ENCODE measurements at regions not wholly inside any gene's neighbourhood (a gene's known extent, or its start where the extent isn't known, plus 50 kb on each side); places are given as distances from the start of the nearest gene placed in this dataset.
"Not testable (repeated sequence)": the region's sequence is repeated elsewhere in the genome, so short reads cannot be mapped to it uniquely, and the experiment has no call there.

GRCh38 chr7:112678626-112679025 lies 111.6 kb downstream of the TMEM168 start:
- Histone ChIP-seq H3K4me2 (ENCODE audit: low read depth, low read length, poor library complexity, severe bottlenecking) (no peak overlapping the region), H3K9ac (ENCODE audit: low read depth, low read length, poor library complexity, severe bottlenecking) (no peak overlapping the region), H4K20me1 (ENCODE audit: insufficient read depth, low read length, poor library complexity, severe bottlenecking) (no peaks in the 10 kb centered on the region), H3K4me1 (ENCODE audit: insufficient read depth, low read length, poor library complexity, severe bottlenecking) (no peaks in the 10 kb centered on the region), H2AFZ (ENCODE audit: low read length) (no peak overlapping the region), H3K9me3 (ENCODE audit: insufficient read depth, low read depth, low read length) (no peaks in the 10 kb centered on the region), H3K27me3 (ENCODE audit: insufficient read depth, low read length, poor library complexity, severe bottlenecking) (no peaks in the 10 kb centered on the region), H3K4me3 (ENCODE audit: low read length, poor library complexity, severe bottlenecking) (no peak overlapping the region), H3K36me3 (ENCODE audit: insufficient read depth, low read length) (no peaks in the 10 kb centered on the region), H3F3A (ENCODE audit: low read depth) (no peaks in the 10 kb centered on the region), H3K9me2 (replicated peaks; ENCODE audit: low read depth, low read length) (no peaks in the 10 kb centered on the region), H3K79me2 (ENCODE audit: insufficient read depth, low read length) (no peaks in the 10 kb centered on the region)
- TF ChIP-seq EZH2phosphoT487 (IDR thresholded peaks at IDR 0.05; ENCODE audit: borderline replicate concordance) = no peak
- TF ChIP-seq CTCF (conservative IDR thresholded peaks at IDR 0.05; ENCODE audit: low read length) = no peak

- not testable (repeated sequence) for H3K27me3 ChIP-seq (ENCODE audit: insufficient read depth, low read length, poor library complexity, severe bottlenecking); H3F3A ChIP-seq (ENCODE audit: low read depth); H3K4me3 ChIP-seq (ENCODE audit: low read length, poor library complexity, severe bottlenecking); H3K9ac ChIP-seq (ENCODE audit: low read depth, low read length, poor library complexity, severe bottlenecking); H3K9me3 ChIP-seq (ENCODE audit: insufficient read depth, low read depth, low read length); H3K4me2 ChIP-seq (ENCODE audit: low read depth, low read length, poor library complexity, severe bottlenecking); H3K9me2 ChIP-seq (replicated peaks; ENCODE audit: low read depth, low read length); H3K79me2 ChIP-seq (ENCODE audit: insufficient read depth, low read length); H3K4me1 ChIP-seq (ENCODE audit: insufficient read depth, low read length, poor library complexity, severe bottlenecking); H2AFZ ChIP-seq (ENCODE audit: low read length); H3K36me3 ChIP-seq (ENCODE audit: insufficient read depth, low read length); H4K20me1 ChIP-seq (ENCODE audit: insufficient read depth, low read length, poor library complexity, severe bottlenecking)
Measured at GRCh38 chr7:112689466-112690177, 100.6 kb downstream of the TMEM168 start.

- no peak overlapping the region for H3K4me2 ChIP-seq (ENCODE audit: low read depth, low read length, poor library complexity, severe bottlenecking)
- TF ChIP-seq CTCF (conservative IDR thresholded peaks at IDR 0.05; ENCODE audit: low read length) = no peak
- no peak for TF ChIP-seq EZH2phosphoT487 (IDR thresholded peaks at IDR 0.05; ENCODE audit: borderline replicate concordance)
- no peaks in the 10 kb centered on the region for H3K79me2 ChIP-seq (ENCODE audit: insufficient read depth, low read length)
- H3K9me2 ChIP-seq (replicated peaks; ENCODE audit: low read depth, low read length) = no peaks in the 10 kb centered on the region
- H3K9ac ChIP-seq (ENCODE audit: low read depth, low read length, poor library complexity, severe bottlenecking) = no peak overlapping the region
- no peaks in the 10 kb centered on the region for H3K36me3 ChIP-seq (ENCODE audit: insufficient read depth, low read length)
- no peak overlapping the region for H3K4me3 ChIP-seq (ENCODE audit: low read length, poor library complexity, severe bottlenecking)
- no peak overlapping the region for H2AFZ ChIP-seq (ENCODE audit: low read length)
- no peaks in the 10 kb centered on the region for H3K27me3 ChIP-seq (ENCODE audit: insufficient read depth, low read length, poor library complexity, severe bottlenecking)
- no peaks in the 10 kb centered on the region for H4K20me1 ChIP-seq (ENCODE audit: insufficient read depth, low read length, poor library complexity, severe bottlenecking)
- no peaks in the 10 kb centered on the region for H3K9me3 ChIP-seq (ENCODE audit: insufficient read depth, low read depth, low read length)
- H3F3A ChIP-seq (ENCODE audit: low read depth) = no peaks in the 10 kb centered on the region
- no peaks in the 10 kb centered on the region for H3K4me1 ChIP-seq (ENCODE audit: insufficient read depth, low read length, poor library complexity, severe bottlenecking)
Measured at GRCh38 chr7:112692333-112692732, 97.9 kb downstream of the TMEM168 start.

GRCh38 chr7:112697211-112697610 lies 93.0 kb downstream of the TMEM168 start:
- H3K36me3 ChIP-seq (ENCODE audit: insufficient read depth, low read length); H3K9ac ChIP-seq (ENCODE audit: low read depth, low read length, poor library complexity, severe bottlenecking); H3K9me2 ChIP-seq (replicated peaks; ENCODE audit: low read depth, low read length); H3K4me3 ChIP-seq (ENCODE audit: low read length, poor library complexity, severe bottlenecking); H3K9me3 ChIP-seq (ENCODE audit: insufficient read depth, low read depth, low read length); H2AFZ ChIP-seq (ENCODE audit: low read length); H3K4me2 ChIP-seq (ENCODE audit: low read depth, low read length, poor library complexity, severe bottlenecking); H3K4me1 ChIP-seq (ENCODE audit: insufficient read depth, low read length, poor library complexity, severe bottlenecking); H3K79me2 ChIP-seq (ENCODE audit: insufficient read depth, low read length); H3F3A ChIP-seq (ENCODE audit: low read depth); H4K20me1 ChIP-seq (ENCODE audit: insufficient read depth, low read length, poor library complexity, severe bottlenecking); H3K27me3 ChIP-seq (ENCODE audit: insufficient read depth, low read length, poor library complexity, severe bottlenecking): not testable (repeated sequence)
